Astrocyte (in vitro differentiated cells and primary cell): ENCODE measurements at regions not wholly inside any gene's neighbourhood (a gene's known extent, or its start where the extent isn't known, plus 50 kb on each side); places are given as distances from the start of the nearest gene placed in this dataset.

Source experiments
- DNase-seq: peaks from one replicate; pipeline ENCODE4 v3.0.0-alpha.2; 2010; ENCODE audit warnings: low read depth
- FAIRE-seq: peaks from 2 replicates; lab custom pipeline; 2011; peaks lifted over from hg19 to GRCh38; lab: Jason Lieb, UNC
- H2AFZ ChIP-seq: 2 replicates; pipeline ENCODE4 v1.6.0; 2012; ENCODE audit warnings: low read depth, low read length, inconsistent platforms
- H3K27ac ChIP-seq: 2 replicates; pipeline ENCODE4 v1.5.1; 2011; ENCODE audit warnings: low read depth, low read length, inconsistent platforms
- H3K27me3 ChIP-seq: 2 replicates; pipeline ENCODE4 v1.6.0; 2011; ENCODE audit warnings: low read length, inconsistent platforms; ENCODE audit not compliant: insufficient read depth
- H3K36me3 ChIP-seq: 2 replicates; pipeline ENCODE4 v1.5.1; 2011; ENCODE audit warnings: low read length, inconsistent platforms; ENCODE audit not compliant: insufficient read depth
- H3K4me1 ChIP-seq: 2 replicates; pipeline ENCODE4 v1.5.1; 2011; ENCODE audit warnings: low read length, inconsistent platforms; ENCODE audit not compliant: insufficient read depth
- H3K4me2 ChIP-seq: 2 replicates; pipeline ENCODE4 v1.6.0; 2012; ENCODE audit warnings: low read length, inconsistent platforms
- H3K4me3 ChIP-seq: 2 replicates; pipeline ENCODE4 v1.5.1; 2011; ENCODE audit warnings: low read depth, mild to moderate bottlenecking, low read length, inconsistent platforms; ENCODE audit not compliant: insufficient read depth
- H3K79me2 ChIP-seq: 2 replicates; pipeline ENCODE4 v1.6.0; 2012; ENCODE audit warnings: mild to moderate bottlenecking, low read length, inconsistent platforms; ENCODE audit not compliant: insufficient read depth
- H3K9ac ChIP-seq: 2 replicates; pipeline ENCODE4 v1.6.0; 2012; ENCODE audit warnings: mild to moderate bottlenecking, low read length, inconsistent platforms
- H3K9me3 ChIP-seq: 2 replicates; pipeline ENCODE4 v1.5.1; 2012; ENCODE audit warnings: low read depth, mild to moderate bottlenecking, low read length, inconsistent platforms; ENCODE audit not compliant: insufficient read depth
- H4K20me1 ChIP-seq: 2 replicates; pipeline ENCODE4 v1.6.0; 2012; ENCODE audit warnings: low read length, inconsistent platforms; ENCODE audit not compliant: insufficient read depth
- H3K27ac Mint-ChIP-seq: one replicate; pipeline ENCODE4 v1.8.0; 2021; ENCODE audit warnings: mild to moderate bottlenecking, mixed read lengths; ENCODE audit not compliant: unreplicated experiment
- H3K27me3 Mint-ChIP-seq: one replicate; pipeline ENCODE4 v1.8.0; 2021; ENCODE audit warnings: low read depth, mixed read lengths; ENCODE audit not compliant: unreplicated experiment
- H3K36me3 Mint-ChIP-seq: one replicate; pipeline ENCODE4 v1.8.0; 2021; ENCODE audit warnings: low read depth, mixed read lengths; ENCODE audit not compliant: unreplicated experiment
- H3K4me1 Mint-ChIP-seq: one replicate; pipeline ENCODE4 v1.8.0; 2021; ENCODE audit warnings: low read depth, mixed read lengths; ENCODE audit not compliant: unreplicated experiment
- H3K4me3 Mint-ChIP-seq: one replicate; pipeline ENCODE4 v1.8.0; 2021; ENCODE audit warnings: mild to moderate bottlenecking, moderate library complexity, mixed read lengths; ENCODE audit not compliant: unreplicated experiment
- H3K9me3 Mint-ChIP-seq: one replicate; pipeline ENCODE4 v1.8.0; 2021; ENCODE audit warnings: mild to moderate bottlenecking, mixed read lengths; ENCODE audit not compliant: unreplicated experiment
- CTCF ChIP-seq: IDR thresholded peaks from 2 replicates; pipeline ENCODE4 v1.5.1; 2011; ENCODE audit warnings: low read depth, mild to moderate bottlenecking, inconsistent platforms, low read length, moderate library complexity; ENCODE audit not compliant: insufficient read depth
- EZH2 ChIP-seq: IDR thresholded peaks from 2 replicates; pipeline ENCODE4 v1.6.1; 2012; ENCODE audit warnings: mild to moderate bottlenecking, low read length, inconsistent platforms; ENCODE audit not compliant: insufficient read depth

- Mint-ChIP-seq H3K27me3 (peaks cover 5% of the 10 kb centered on the region), H3K9me3 (no peaks in the 10 kb centered on the region), H3K36me3 (no peaks in the 10 kb centered on the region), H3K4me3 (no peak overlapping the region), H3K4me1 (peaks cover 10% of the 10 kb centered on the region), H3K27ac (no peak overlapping the region)
- H3K36me3 ChIP-seq = no peaks in the 10 kb centered on the region
- no peaks in the 10 kb centered on the region for H4K20me1 ChIP-seq
- H3K27me3 ChIP-seq = peaks cover 19% of the 10 kb centered on the region
- no peak overlapping the region for H3K4me3 ChIP-seq
- TF ChIP-seq EZH2 (no peak), CTCF (no peak)
- H3K4me1 ChIP-seq = no peaks in the 10 kb centered on the region
- no peak overlapping the region for H3K9ac ChIP-seq
- no peaks in the 10 kb centered on the region for H3K9me3 ChIP-seq
- H3K27ac ChIP-seq = no peak overlapping the region
- H3K79me2 ChIP-seq = no peaks in the 10 kb centered on the region
- DNase-seq (no peak), FAIRE-seq (no peak)
- H2AFZ ChIP-seq = no peak overlapping the region
- H3K4me2 ChIP-seq = no peak overlapping the region
These were observed 445.3 kb upstream of the MAF start for GRCh38 chr16:80045861-80046260.

GRCh38 chr16:80041410-80041809 is 440.9 kb upstream of the MAF start:
- Mint-ChIP-seq H3K27me3 (peaks cover 5% of the 10 kb centered on the region), H3K4me3 (no peak overlapping the region)
- no peak for FAIRE-seq

More at GRCh38 chr16:80041410-80041809, 440.9 kb upstream of the MAF start:
- H3K36me3 ChIP-seq = no peaks in the 10 kb centered on the region
- H2AFZ ChIP-seq = no peak overlapping the region
- H3K27me3 ChIP-seq = peaks cover 17% of the 10 kb centered on the region
- H3K79me2 ChIP-seq = no peaks in the 10 kb centered on the region
- H3K4me1 ChIP-seq = no peaks in the 10 kb centered on the region
- Mint-ChIP-seq H3K4me1 (peaks cover 11% of the 10 kb centered on the region), H3K36me3 (no peaks in the 10 kb centered on the region), H3K27ac (no peak overlapping the region), H3K9me3 (peaks cover 2% of the 10 kb centered on the region)
- H3K4me2 ChIP-seq = no peak overlapping the region
- peak; percentile 13 for DNase-seq
- no peaks in the 10 kb centered on the region for H3K9me3 ChIP-seq
- TF ChIP-seq EZH2 (no peak), CTCF (no peak)
- no peak overlapping the region for H3K27ac ChIP-seq
- no peaks in the 10 kb centered on the region for H4K20me1 ChIP-seq
- H3K9ac ChIP-seq = no peak overlapping the region
- no peak overlapping the region for H3K4me3 ChIP-seq
